ENCODE measurements at regions not wholly inside any gene's neighbourhood (a gene's known extent, or its start where the extent isn't known, plus 50 kb on each side); places are given as distances from the start of the nearest gene placed in this dataset.
A peak's percentile ranks its signal among the peaks of the same experiment; 100 is the strongest.
"Not testable (repeated sequence)": the region's sequence is repeated elsewhere in the genome, so short reads cannot be mapped to it uniquely, and the experiment has no call there.

- no peak for DNase-seq
Observed at GRCh38 chr2:172295677-172296076, 131.7 kb upstream of the ITGA6 start.

GRCh38 chr2:172296267-172297046 lies 130.9 kb upstream of the ITGA6 start:
- no peak for DNase-seq

DNA sequence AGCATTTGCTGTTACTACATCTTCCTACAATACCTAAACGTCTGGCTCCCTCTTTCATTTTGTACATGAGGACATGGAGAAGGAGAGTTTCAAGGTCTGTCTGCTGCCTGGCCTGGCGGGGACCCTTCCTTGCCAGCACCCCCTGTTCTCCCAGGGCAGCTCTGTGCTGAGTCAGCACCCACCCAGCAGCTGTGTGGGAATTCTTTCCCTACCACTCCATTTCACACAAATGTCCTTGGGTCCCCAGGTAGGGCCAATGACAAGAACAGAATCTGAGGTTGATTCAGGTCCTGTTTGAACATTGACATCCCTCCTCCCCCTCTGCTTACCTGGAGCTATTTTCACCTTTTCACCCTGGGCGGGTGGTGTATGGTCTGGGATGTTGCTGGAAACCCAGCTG lies 129.9 kb upstream of the ITGA6 start:
- no peak for DNase-seq

- DNase-seq: peak; percentile 43
Observed at GRCh38 chr2:172297950-172298349, 129.4 kb upstream of the ITGA6 start.

GRCh38 chr2:172299741-172300140 lies 127.6 kb upstream of the ITGA6 start:
- no peak for DNase-seq

DNA sequence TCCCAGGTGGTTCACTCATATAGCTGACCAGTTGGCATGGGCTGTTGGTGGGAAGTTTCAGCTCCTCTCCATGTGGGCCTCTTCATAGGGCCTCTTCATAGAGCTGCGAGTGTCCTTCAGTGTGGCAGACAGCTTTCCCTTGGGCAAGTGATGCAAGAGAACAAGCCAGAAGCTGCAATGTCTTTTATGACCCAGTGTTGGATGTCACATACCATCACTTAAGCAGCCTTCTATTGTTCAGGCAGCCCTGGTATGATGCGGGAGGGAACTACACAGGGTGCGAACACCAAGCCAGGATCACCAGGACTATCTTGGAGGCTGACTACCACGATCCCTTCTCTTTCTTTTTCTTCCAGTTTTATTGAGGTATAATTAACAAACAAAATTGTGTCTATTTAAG lies 126.5 kb upstream of the ITGA6 start:
- no peak for DNase-seq

GRCh38 chr2:172305066-172305465 lies 122.3 kb upstream of the ITGA6 start:
- DNase-seq: no peak

DNA sequence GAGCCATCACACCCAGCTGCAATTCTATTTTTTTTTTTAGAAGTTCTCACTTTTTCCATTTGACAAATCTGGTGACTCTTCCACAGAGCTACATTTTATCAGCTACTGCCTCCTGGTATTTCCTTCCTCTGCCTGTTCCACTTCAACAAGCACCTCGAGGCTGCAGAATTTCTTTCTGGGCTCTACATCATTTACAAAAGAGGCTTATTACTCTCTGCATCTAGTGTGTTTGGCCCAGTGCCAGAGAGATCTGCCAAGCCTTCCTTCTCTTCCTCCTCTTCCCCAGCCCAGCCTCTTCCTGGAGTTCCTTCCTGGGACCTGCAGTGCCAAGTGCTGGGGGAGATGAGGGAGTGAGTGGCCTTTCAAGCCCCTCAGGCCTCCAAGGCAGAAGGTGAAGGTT lies 119.6 kb upstream of the ITGA6 start:
- peak; percentile 76 for DNase-seq

- DNase-seq: no peak
Observed at GRCh38 chr2:172308253-172308935, 119.0 kb upstream of the ITGA6 start.

DNA sequence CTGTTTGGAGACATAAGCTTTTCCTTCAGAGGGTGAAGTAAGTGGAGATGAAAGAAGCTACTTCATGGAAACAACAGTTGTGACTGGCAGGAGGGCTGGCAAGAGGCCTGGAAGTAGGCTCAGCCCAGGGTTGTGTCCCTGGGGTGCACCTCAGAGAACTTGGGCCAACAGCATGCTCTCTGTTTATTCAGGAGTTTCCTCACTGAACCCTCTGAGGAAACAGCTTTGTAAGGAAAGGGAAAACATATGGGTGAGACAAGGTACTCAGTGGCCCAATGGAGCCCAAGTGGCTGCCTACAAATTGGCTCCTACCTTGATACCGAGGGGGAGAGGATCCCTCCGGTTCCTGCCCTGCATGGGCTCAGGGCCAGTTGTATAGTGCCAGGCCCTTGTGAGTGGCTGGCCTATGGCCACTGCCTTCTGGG lies 115.5 kb upstream of the ITGA6 start:
- DNase-seq: no peak

GRCh38 chr2:172313715-172314341 lies 113.6 kb upstream of the ITGA6 start:
- DNase-seq: no peak

GRCh38 chr2:172315070-172315469 lies 112.3 kb upstream of the ITGA6 start:
- not testable (repeated sequence) for DNase-seq

DNA sequence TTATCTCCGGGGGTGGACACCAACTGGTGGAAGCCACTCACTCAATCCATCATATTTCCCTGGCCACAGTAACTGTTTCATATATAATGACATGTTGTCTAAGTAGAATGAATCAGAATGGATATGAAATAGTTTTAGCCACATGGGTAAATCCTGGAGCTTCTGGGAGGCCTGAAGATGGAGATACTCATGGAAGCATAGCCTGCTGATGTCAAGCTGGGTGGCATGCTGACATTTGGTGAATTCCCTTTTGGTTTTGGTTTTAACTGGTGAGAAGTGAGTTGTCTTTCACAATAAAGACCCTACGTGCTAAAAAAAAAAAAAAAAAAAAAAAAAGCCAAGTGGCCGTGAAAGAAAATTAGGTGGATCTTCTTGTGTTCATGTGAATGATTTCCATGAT lies 105.3 kb upstream of the ITGA6 start:
- no peak for DNase-seq

GRCh38 chr2:172323256-172323655 lies 104.1 kb upstream of the ITGA6 start:
- DNase-seq: no peak

DNA sequence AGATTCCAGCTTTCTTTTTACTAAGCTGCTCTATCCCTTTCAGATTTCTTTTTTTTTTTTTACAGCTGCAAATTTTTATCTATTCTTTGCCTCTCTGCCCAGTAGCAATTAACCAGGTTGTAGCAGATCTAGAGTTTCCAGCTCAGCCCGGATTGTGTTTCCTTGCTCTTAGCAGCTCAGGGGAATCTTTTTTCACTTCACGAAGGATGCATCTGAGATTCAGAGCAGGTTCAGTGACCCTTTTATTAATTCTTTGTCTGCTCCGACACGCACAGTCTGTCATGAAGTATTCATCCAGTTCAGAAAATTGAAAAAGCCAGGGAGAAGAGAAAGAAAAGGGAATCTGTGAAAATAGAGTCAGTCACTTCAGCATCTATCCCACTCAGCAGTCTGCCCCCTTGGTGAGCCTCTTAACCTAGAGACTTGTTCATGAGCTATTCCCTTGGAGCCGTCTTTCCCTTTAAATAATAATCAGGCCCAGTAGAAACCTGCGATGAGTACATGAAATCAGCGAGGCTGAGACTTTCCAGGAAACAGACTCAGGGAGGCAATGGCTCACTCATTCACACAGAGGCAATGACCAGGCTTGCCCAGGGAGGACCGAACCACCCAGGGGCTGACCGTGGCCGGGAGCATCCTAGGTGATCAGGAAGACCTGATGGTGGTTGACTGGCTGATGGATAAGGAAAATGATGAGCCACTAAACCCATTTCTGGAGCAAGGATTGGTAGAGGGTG lies 103.4 kb upstream of the ITGA6 start:
- DNase-seq: no peak

- DNase-seq: no peak
Observed at GRCh38 chr2:172326211-172326509, 101.2 kb upstream of the ITGA6 start.

DNA sequence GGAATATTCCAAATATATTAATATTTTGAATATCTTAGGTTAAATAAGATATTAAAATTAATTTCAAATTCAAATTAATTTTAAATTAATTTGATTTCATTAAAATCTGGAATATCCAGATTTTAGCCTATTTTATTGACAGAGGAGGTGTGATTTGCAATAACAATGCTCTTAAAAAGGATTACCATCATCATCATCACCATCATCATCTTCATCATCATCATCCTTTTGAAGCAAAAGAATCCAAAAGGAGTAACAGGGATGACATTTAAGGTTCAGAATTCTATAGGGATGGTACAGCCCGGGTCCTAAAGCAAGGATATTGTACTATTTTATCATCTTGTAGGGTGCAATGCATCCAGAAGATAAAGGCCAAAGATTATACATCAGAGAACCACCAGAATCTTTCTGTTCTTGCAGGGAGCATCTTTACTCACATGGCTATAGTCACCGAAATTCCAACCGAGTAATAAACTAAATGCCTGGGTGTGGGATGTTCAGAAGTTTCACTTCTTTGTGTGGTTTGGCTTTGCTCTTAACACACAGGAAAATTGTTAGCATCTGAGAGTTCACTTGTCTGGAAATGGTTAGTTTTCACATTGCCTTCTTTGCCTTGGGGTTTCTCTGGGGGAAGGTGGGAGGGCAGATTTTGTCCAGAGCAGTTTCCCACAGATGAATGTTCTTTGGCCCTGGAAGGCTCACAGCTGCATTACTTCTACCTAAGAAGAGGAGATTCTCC lies 99.1 kb upstream of the ITGA6 start:
- DNase-seq: no peak

DNA sequence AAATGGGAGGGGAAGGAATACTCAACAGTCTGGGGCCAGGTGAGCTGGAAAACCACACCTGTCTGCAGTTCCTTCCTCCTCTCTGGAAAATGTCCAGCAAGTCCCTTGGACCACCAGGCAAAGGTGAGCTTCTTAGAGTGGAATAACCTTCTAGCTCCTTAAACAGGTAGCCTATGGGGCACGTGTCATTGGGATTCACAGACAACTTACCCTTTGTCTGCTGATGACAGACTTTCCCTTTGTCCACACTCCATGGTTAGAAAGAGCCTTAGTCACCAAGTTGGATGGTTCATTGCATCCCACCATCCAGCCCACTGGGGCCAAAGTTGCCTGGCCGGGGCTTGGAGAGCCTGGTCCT lies 98.0 kb upstream of the ITGA6 start:
- no peak for DNase-seq

DNA sequence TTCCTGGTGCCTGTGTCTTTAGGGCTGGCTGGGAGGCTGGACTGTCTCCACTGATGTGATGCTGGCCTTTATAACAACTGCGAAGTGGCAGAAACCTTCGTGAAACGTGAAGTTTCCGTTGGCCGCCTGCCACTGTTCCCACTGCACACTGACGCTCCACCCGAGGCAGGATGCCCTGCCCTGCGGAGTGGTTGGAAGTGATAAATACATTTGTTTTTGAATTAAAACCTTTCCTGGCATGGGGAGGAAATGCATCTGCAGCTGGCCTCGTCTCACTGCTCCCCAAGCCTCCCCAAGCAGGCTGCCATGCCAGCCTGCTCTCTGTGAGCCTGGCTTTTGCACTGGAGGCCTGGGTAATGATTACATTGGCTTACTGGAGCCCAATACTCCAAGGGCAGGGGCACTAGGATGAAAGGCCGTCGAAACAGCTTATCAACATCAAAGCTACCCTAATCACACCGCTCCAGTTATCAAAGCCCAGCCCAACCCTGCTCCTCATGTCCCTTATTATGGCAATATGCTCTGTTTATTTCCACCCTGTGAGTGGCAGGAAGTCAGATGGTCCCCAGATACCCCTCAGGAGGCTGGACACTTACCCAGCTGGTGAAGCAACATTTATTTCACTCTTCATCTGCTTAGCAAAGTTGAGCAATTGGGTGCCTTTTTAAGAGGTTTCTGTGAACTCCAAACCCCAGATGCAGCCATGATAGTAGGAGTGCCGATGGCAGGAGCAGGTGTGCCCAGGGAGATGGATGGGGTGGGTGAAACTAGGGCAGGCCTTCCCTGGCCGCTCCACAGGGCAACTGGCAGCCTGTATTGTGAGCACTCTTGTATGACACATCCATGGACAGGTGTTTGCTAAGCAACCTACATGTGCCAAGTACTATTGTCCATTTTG lies 97.4 kb upstream of the ITGA6 start:
- no peak for DNase-seq

DNA sequence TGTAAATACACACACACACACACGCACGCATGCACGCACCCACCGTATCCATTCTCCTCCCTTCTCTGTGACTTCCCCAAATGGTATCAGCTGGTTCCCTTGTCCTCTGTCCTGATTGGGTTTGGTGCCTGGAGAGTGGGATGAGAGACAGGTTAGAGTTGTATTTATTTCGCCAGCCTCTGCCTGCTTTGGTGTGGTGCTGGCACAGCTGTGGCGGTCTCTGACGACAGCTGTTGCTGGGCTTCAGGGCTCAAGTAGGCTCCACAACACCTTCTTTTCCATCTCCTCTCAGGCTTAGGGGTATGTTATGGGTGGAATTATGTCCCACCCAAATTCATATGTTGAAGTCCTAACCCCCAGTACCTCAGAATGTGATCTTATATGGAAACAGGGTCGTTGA lies 94.9 kb upstream of the ITGA6 start:
- peak; percentile 9 for DNase-seq

DNA sequence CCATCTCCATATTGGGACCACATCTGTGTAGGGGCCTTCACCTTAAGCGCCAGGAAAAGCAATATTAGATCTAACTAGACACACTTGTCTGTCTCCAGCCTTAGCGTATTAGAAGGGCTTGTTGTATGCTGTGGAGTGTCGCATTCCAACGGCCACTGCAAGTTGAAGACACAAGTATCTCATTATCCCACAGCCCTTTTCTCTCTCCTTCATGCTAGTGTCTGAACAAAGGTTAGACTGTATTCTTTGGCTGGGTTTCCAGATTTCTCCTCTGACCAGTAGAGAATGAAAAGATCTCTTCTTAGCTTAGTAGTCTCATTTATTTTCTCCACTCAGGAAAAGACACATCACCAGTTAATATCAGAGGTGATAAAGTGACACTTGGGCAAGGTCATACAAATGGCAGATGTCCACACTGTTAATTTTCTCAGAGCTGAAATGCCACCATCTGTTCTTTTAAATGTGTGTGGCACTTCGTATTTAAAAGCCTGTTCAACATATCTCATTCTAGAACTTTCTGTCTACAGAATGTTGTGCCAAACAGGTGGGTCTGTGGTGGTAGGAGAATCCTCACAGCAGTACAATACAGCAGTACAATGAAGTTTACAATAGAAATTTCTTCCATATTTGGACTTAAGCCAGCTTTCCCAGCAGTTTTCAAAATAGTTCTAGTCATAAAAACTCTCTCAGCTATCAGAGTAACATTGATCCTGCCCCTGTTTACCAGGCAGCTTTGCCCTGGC lies 94.0 kb upstream of the ITGA6 start:
- DNase-seq: peak; percentile 52
